Peyer's patch (tissue), 4 donors: ENCODE measurements at regions not wholly inside any gene's neighbourhood (a gene's known extent, or its start where the extent isn't known, plus 50 kb on each side); places are given as distances from the start of the nearest gene placed in this dataset.

Source experiments
- DNase-seq, 3 donors: peaks; one replicate each; pipeline ENCODE4 v3.0.0-alpha.2; 2017 to 2019
- H3K27ac ChIP-seq, 4 donors: fragments of 200-600 bp; sonication (generic); one replicate each; pipeline ENCODE4 v1.5.1; 2016 to 2019
- H3K27me3 ChIP-seq, 2 donors: fragments of 200-600 bp; sonication (generic); one replicate each; pipeline ENCODE4 v1.5.1; 2019
- H3K36me3 ChIP-seq, 3 donors: fragments of 200-600 bp; sonication (generic); one replicate each; pipeline ENCODE4 v1.5.1; 2016 to 2019
- H3K4me1 ChIP-seq, 4 donors: fragments of 200-600 bp; sonication (generic); one replicate each; pipeline ENCODE4 v1.5.1; 2016 to 2019
- H3K4me3 ChIP-seq, 4 donors: fragments of 200-600 bp; sonication (generic); 1 replicate in 3 of 4; 2 replicates in 1 of 4; pipeline ENCODE4 v1.5.1; 2016 to 2019; ENCODE audit warnings: mild to moderate bottlenecking in 1 of 4
- H3K9me3 ChIP-seq, 4 donors: fragments of 200-600 bp; sonication (generic); one replicate each; pipeline ENCODE4 v1.5.1; 2016 to 2019; ENCODE audit warnings: mild to moderate bottlenecking in 1 of 4
- POLR2A ChIP-seq, 2 donors: fragments of 450-650 bp; IDR thresholded peaks; one replicate each; pipeline ENCODE4 v1.5.1; 2017; ENCODE audit warnings: antibody characterized with exemption in 2 of 2, mild to moderate bottlenecking in 2 of 2, moderate library complexity in 2 of 2
- TF ChIP-seq, protein P1 (sequence below), 6 experiments: fragments of 450-650 bp in 4 of 6; fragments of 200-600 bp in 2 of 6; sonication (generic) in 1 of 6; IDR thresholded peaks; one replicate each; pipeline ENCODE4 v1.5.1; 2017 to 2019; ENCODE audit warnings: antibody characterized with exemption in 6 of 6, mild to moderate bottlenecking in 3 of 6, moderate library complexity in 1 of 6

DNA sequence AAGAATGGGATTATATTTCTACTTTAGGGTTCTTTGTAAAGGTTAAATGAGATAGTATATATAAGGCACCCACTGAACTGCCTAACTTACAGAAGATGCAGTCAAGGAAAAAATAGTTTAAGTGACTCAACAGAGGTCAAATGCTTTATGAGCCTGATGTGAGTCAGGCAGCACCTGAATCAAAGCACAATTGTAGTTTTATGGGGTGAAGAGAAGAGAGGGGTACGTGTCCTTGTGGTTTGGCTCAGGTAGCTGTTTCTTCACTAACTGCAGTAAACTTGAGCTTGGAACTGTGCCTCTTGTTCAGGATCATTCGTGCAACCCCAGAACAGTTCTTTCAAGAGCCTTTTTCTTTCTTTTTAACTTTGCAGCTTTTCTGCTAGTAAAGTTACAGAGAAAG is 125.2 kb upstream of the SPON1 start:
- H3K4me1 ChIP-seq = no peaks in the 10 kb centered on the region
- TF ChIP-seq, protein P1, sequence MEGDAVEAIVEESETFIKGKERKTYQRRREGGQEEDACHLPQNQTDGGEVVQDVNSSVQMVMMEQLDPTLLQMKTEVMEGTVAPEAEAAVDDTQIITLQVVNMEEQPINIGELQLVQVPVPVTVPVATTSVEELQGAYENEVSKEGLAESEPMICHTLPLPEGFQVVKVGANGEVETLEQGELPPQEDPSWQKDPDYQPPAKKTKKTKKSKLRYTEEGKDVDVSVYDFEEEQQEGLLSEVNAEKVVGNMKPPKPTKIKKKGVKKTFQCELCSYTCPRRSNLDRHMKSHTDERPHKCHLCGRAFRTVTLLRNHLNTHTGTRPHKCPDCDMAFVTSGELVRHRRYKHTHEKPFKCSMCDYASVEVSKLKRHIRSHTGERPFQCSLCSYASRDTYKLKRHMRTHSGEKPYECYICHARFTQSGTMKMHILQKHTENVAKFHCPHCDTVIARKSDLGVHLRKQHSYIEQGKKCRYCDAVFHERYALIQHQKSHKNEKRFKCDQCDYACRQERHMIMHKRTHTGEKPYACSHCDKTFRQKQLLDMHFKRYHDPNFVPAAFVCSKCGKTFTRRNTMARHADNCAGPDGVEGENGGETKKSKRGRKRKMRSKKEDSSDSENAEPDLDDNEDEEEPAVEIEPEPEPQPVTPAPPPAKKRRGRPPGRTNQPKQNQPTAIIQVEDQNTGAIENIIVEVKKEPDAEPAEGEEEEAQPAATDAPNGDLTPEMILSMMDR (IDR thresholded peaks at IDR 0.05) = no peak
- no peak for TF ChIP-seq POLR2A (IDR thresholded peaks at IDR 0.05)

DNA sequence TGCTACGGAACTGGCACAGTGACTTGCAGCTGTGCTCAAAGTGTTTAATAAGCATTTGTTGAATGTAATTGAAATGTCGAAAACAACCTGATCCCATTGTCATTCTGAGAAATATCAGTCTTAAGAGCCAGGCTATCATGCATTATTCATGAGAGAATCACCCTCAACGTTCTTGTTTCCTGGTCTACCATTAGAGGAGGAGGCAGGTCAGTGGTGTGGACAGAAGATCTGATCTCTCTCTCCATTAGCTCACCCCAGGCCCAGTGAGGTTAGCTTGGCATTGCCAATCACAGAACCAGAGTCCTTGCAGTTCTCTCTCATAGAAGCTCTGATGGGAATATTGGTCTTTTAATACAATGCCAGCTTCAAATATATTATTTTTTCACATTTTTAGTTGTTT is 121.1 kb upstream of the SPON1 start:
- Histone ChIP-seq H3K9me3 (no peaks in the 10 kb centered on the region), H3K36me3 (no peaks in the 10 kb centered on the region), H3K4me1 (no peaks in the 10 kb centered on the region), H3K27ac (no peak overlapping the region), H3K27me3 (no peaks in the 10 kb centered on the region), H3K4me3 (no peak overlapping the region)
- TF ChIP-seq, protein P1 (IDR thresholded peaks at IDR 0.05) = no peak
- TF ChIP-seq POLR2A (IDR thresholded peaks at IDR 0.05) = no peak
- DNase-seq = no peak

More for the DNA sequence above, 125.2 kb upstream of the SPON1 start:
- no peaks in the 10 kb centered on the region for H3K36me3 ChIP-seq
- H3K27me3 ChIP-seq = no peaks in the 10 kb centered on the region
- no peak overlapping the region for H3K4me3 ChIP-seq
- no peak overlapping the region for H3K27ac ChIP-seq
- no peaks in the 10 kb centered on the region for H3K9me3 ChIP-seq
- DNase-seq = no peak

DNA sequence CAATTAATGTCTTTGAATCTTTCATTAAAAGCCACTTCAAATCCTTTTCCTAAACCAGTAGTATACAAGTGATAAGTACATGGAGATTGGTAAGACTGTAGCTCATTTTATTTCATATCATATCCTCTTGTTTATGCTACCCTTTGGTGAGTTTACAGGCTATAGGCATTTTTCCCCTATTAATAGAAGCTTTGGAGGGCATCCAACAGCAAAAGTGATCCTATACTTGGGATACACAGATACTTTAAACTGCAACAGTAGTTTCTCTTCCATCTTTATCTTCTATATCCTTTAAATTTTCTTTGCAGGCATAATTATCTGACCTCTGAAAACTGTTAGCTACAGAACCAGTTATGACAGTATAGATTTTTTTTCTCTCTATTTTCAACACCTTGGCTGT is 114.5 kb upstream of the SPON1 start:
- H3K4me1 ChIP-seq = no peaks in the 10 kb centered on the region
- DNase-seq = no peak
- no peaks in the 10 kb centered on the region for H3K27me3 ChIP-seq
- no peak for TF ChIP-seq POLR2A (IDR thresholded peaks at IDR 0.05)
- TF ChIP-seq, protein P1 (IDR thresholded peaks at IDR 0.05) = no peak
- H3K4me3 ChIP-seq = no peak overlapping the region
- H3K9me3 ChIP-seq = no peaks in the 10 kb centered on the region
- H3K27ac ChIP-seq = no peak overlapping the region
- no peaks in the 10 kb centered on the region for H3K36me3 ChIP-seq

DNA sequence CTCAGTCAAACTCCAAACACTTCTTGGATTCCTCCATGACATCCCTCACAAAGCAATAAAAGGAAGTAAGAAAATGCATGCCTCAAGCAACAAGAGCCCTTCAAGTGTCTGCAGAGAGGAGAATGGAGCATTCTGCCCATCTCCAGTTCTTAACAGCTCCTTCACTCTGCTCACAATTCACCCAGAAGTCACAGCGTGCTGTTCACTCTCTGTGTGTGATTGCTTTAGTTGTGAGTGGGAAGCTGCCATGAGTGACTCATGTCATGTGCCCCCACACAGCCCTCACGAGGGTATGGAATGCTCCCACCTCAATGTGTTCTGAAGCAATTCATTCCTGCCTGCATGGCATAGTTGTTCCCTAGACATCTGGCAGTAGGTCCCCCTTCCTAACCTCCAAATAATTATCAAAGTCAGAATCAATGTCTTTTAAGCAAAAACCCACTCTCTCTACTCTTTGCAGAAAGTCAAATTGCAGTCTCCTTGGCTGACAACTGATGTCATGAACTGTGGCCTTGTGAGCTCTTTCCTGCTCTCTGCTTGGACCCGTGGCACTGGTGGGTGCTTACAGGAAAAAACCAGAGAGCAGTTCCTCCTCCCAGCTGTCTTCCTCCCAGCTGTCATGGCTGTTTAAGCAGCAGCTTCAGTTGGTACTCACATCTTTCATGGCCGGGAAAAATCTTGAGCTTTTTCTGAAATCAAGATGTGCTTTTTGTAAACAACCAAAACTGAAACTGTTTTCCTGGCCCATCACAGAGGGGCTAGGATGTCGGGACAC is 112.1 kb upstream of the SPON1 start:
- Histone ChIP-seq H3K4me1 (no peaks in the 10 kb centered on the region), H3K27ac (no peak overlapping the region), H3K9me3 (no peaks in the 10 kb centered on the region), H3K4me3 (no peak overlapping the region), H3K36me3 (no peaks in the 10 kb centered on the region), H3K27me3 (no peaks in the 10 kb centered on the region)
- TF ChIP-seq, protein P1 (IDR thresholded peaks at IDR 0.05) = no peak
- TF ChIP-seq POLR2A (IDR thresholded peaks at IDR 0.05) = no peak
- DNase-seq = no peak

DNA sequence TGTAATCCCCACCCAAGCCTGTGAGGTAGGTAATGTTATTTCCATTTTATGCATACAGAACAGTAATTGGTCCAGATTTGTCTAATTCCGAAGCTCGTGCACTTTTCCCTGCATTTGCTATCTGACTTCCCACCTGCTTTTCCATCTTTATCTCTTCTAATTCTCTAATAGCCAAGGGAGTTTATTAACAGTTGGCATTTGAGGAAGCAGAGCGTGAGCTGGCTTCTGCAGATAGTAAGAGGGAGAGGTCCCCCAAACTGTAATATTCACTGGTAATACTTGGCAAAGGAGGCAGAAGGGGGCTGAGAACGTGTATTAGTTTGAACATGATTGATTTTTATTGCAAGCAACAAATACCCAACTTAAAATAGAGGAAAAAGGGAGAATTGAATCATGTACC is 110.8 kb upstream of the SPON1 start:
- H3K4me1 ChIP-seq = no peaks in the 10 kb centered on the region
- no peaks in the 10 kb centered on the region for H3K36me3 ChIP-seq
- H3K4me3 ChIP-seq = no peak overlapping the region
- TF ChIP-seq, protein P1 (IDR thresholded peaks at IDR 0.05) = no peak
- no peak for TF ChIP-seq POLR2A (IDR thresholded peaks at IDR 0.05)
- no peaks in the 10 kb centered on the region for H3K27me3 ChIP-seq
- H3K9me3 ChIP-seq = no peaks in the 10 kb centered on the region
- DNase-seq = no peak
- H3K27ac ChIP-seq = no peak overlapping the region
